ENCODE measurements at regions not wholly inside any gene's neighbourhood (a gene's known extent, or its start where the extent isn't known, plus 50 kb on each side); places are given as distances from the start of the nearest gene placed in this dataset.

DNA sequence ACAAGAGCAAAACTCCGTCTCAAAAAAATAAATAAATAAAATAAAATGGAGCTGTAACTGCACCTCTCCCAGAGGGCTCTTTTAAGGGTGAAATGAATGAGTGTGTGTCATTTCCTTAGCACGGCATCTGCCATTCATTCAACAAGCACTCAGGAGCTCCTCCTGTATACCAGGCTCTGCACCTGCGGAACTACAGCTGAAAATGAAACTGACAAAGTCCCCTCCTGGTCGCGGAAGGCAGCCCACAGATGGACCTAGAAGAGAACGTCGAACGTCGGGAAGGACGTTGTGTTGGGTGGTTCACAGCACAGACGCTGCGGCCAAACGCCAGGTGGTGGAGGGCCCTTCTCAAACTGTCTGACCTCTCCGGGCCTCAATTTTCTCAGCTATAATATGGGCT is 256.4 kb downstream of the TFAP2C start:
- no peaks in the 10 kb centered on the region for H3K4me1 ChIP-seq (ENCODE audit: insufficient read depth, low read length, poor library complexity, severe bottlenecking)
- H3K27me3 ChIP-seq (replicated peaks; ENCODE audit: insufficient read depth, low read depth, low read length, poor library complexity) = peaks cover 12% of the 10 kb centered on the region
- no peaks in the 10 kb centered on the region for H3K36me3 ChIP-seq (ENCODE audit: insufficient read depth, low read length, poor library complexity, severe bottlenecking)
- TF ChIP-seq, protein P1, sequence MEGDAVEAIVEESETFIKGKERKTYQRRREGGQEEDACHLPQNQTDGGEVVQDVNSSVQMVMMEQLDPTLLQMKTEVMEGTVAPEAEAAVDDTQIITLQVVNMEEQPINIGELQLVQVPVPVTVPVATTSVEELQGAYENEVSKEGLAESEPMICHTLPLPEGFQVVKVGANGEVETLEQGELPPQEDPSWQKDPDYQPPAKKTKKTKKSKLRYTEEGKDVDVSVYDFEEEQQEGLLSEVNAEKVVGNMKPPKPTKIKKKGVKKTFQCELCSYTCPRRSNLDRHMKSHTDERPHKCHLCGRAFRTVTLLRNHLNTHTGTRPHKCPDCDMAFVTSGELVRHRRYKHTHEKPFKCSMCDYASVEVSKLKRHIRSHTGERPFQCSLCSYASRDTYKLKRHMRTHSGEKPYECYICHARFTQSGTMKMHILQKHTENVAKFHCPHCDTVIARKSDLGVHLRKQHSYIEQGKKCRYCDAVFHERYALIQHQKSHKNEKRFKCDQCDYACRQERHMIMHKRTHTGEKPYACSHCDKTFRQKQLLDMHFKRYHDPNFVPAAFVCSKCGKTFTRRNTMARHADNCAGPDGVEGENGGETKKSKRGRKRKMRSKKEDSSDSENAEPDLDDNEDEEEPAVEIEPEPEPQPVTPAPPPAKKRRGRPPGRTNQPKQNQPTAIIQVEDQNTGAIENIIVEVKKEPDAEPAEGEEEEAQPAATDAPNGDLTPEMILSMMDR (conservative IDR thresholded peaks at IDR 0.05; ENCODE audit: low read depth, low read length) = no peak
- TF ChIP-seq EZH2 (IDR thresholded peaks at IDR 0.05; ENCODE audit: borderline replicate concordance, low read depth, low read length, poor library complexity, severe bottlenecking) = no peak
- H3K27ac ChIP-seq (ENCODE audit: low read depth, low read length, poor library complexity, severe bottlenecking) = no peak overlapping the region
- no peak overlapping the region for H3K4me3 ChIP-seq (ENCODE audit: low read depth, low read length, poor library complexity, severe bottlenecking)
- DNase-seq (ENCODE audit: low spot score) = no peak
- ChIA-PET CTCF (no interaction called here), POLR2A (ENCODE audit: low non-redundant PET) (no interaction called here)
- intact Hi-C loops (cut with micrococcal nuclease; ENCODE audit: unreplicated experiment) = no loop called here
- no TSS peak for BruUV-seq (replicated peaks)
- H3K9me3 ChIP-seq (ENCODE audit: low read depth, low read length, poor library complexity, severe bottlenecking) = no peaks in the 10 kb centered on the region

DNA sequence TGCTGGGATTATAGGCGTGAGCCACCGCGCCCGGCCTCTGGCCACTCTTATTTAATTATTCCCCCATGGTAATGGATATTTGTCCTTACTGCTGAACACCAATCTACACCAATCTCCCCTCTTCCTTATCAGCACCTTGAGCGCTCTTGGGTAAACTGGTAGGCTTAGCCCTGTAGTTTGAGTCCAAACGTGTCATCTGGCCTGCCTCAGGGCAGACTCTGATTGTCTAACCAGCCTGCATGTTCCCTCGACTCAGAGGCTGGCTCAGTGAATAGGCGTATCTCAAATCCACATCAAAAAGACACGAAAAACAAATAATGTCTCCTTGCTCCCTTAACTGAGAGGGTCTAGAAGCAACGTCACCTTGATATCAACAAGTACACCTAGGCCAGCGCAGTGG is 260.9 kb downstream of the TFAP2C start:
- no TSS peak for BruUV-seq (replicated peaks)
- Histone ChIP-seq H3K4me3 (ENCODE audit: low read depth, low read length, poor library complexity, severe bottlenecking) (no peak overlapping the region), H3K4me1 (ENCODE audit: insufficient read depth, low read length, poor library complexity, severe bottlenecking) (no peaks in the 10 kb centered on the region), H3K36me3 (ENCODE audit: insufficient read depth, low read length, poor library complexity, severe bottlenecking) (no peaks in the 10 kb centered on the region), H3K27ac (ENCODE audit: low read depth, low read length, poor library complexity, severe bottlenecking) (no peak overlapping the region), H3K27me3 (replicated peaks; ENCODE audit: insufficient read depth, low read depth, low read length, poor library complexity) (peaks cover 12% of the 10 kb centered on the region), H3K9me3 (ENCODE audit: low read depth, low read length, poor library complexity, severe bottlenecking) (no peaks in the 10 kb centered on the region)
- DNase-seq (ENCODE audit: low spot score) = no peak
- CTCF ChIA-PET = no interaction called here
- intact Hi-C loops (cut with micrococcal nuclease; ENCODE audit: unreplicated experiment) = no loop called here
- TF ChIP-seq, protein P1 (conservative IDR thresholded peaks at IDR 0.05; ENCODE audit: low read depth, low read length) = no peak
- no peak for TF ChIP-seq EZH2 (IDR thresholded peaks at IDR 0.05; ENCODE audit: borderline replicate concordance, low read depth, low read length, poor library complexity, severe bottlenecking)
- POLR2A ChIA-PET (ENCODE audit: low non-redundant PET) = no interaction called here

DNA sequence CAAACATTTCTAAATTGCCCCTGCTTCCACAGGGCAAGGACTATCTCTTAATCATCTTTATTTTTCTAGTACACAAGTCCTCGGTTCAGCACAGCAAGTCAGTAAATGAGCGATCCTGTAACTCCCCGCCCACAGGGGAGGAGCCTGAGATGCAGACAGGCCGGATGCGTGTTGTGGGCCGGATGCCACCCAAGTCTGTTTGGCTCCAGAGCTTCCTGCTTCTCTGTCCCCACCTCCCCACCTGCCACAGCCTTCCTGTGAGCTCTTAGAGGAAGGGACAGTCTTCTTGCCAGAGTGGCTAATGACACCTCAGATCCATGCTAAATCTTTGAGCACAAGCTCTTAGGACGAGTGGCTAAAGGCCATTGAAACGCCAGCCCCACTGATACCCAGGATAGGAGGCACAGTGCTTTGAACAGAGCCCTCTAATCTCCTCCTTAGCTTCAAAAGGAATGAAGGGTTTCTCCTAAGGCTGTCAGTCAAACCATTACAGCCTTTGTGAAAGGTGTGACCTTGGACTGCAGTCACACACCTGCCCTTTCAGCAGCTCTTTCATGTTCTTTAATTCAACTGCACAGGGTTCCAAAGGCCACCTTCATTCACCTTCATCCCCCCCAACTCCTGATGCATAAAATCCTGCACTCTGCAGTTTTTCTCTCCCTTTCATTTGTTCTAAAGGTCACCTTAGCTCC is 264.3 kb downstream of the TFAP2C start:
- intact Hi-C loops (cut with micrococcal nuclease; ENCODE audit: unreplicated experiment) = no loop called here
- Histone ChIP-seq H3K27me3 (replicated peaks; ENCODE audit: insufficient read depth, low read depth, low read length, poor library complexity) (peaks cover 5% of the 10 kb centered on the region), H3K36me3 (ENCODE audit: insufficient read depth, low read length, poor library complexity, severe bottlenecking) (no peaks in the 10 kb centered on the region), H3K4me1 (ENCODE audit: insufficient read depth, low read length, poor library complexity, severe bottlenecking) (no peaks in the 10 kb centered on the region), H3K4me3 (ENCODE audit: low read depth, low read length, poor library complexity, severe bottlenecking) (no peak overlapping the region), H3K9me3 (ENCODE audit: low read depth, low read length, poor library complexity, severe bottlenecking) (no peaks in the 10 kb centered on the region), H3K27ac (ENCODE audit: low read depth, low read length, poor library complexity, severe bottlenecking) (no peak overlapping the region)
- no peak for DNase-seq (ENCODE audit: low spot score)
- no peak for TF ChIP-seq EZH2 (IDR thresholded peaks at IDR 0.05; ENCODE audit: borderline replicate concordance, low read depth, low read length, poor library complexity, severe bottlenecking)
- TF ChIP-seq, protein P1 (conservative IDR thresholded peaks at IDR 0.05; ENCODE audit: low read depth, low read length) = no peak
- CTCF ChIA-PET = no interaction called here
- POLR2A ChIA-PET (ENCODE audit: low non-redundant PET) = no interaction called here
- BruUV-seq (replicated peaks) = no TSS peak
